EL (cell line): ENCODE measurements at regions not wholly inside any gene's neighbourhood (a gene's known extent, or its start where the extent isn't known, plus 50 kb on each side); places are given as distances from the start of the nearest gene placed in this dataset.

Source experiments
- DNase-seq: peaks from one replicate; pipeline ENCODE4 v3.0.0-alpha.2; 2016

GRCh38 chr5:98994611-98995010, 65.8 kb upstream of the CHD1 start:
- DNase-seq, result no peak

GRCh38 chr5:98993512-98993911, 64.7 kb upstream of the CHD1 start:
- DNase-seq, result no peak

GRCh38 chr5:98992552-98992951, 63.7 kb upstream of the CHD1 start:
- DNase-seq, result no peak

GRCh38 chr5:98989727-98990126, 60.9 kb upstream of the CHD1 start:
- no peak for DNase-seq

- DNase-seq, result no peak
Measured at GRCh38 chr5:98986587-98986986, 57.8 kb upstream of the CHD1 start.

- DNase-seq, result no peak
Measured at GRCh38 chr5:98982880-98983279, 54.1 kb upstream of the CHD1 start.
